Progenitor cell of endocrine pancreas (in vitro differentiated cells): ENCODE measurements at regions not wholly inside any gene's neighbourhood (a gene's known extent, or its start where the extent isn't known, plus 50 kb on each side); places are given as distances from the start of the nearest gene placed in this dataset.

Experiments used
- DNase-seq: peaks from one replicate; pipeline ENCODE4 v3.0.0; 2021; ENCODE audit warnings: low spot score; ENCODE audit not compliant: unreplicated experiment
- H3K27ac Mint-ChIP-seq: 2 replicates; pipeline ENCODE4 v1.8.0; 2021; ENCODE audit warnings: mild to moderate bottlenecking, moderate library complexity, mixed read lengths
- H3K27me3 Mint-ChIP-seq: 2 replicates; pipeline ENCODE4 v1.8.0; 2021; ENCODE audit warnings: mixed read lengths
- H3K36me3 Mint-ChIP-seq: 2 replicates; pipeline ENCODE4 v1.8.0; 2022; ENCODE audit warnings: mixed read lengths; ENCODE audit not compliant: insufficient read depth
- H3K4me1 Mint-ChIP-seq: 2 replicates; pipeline ENCODE4 v1.8.0; 2021; ENCODE audit warnings: low read depth, mixed read lengths
- H3K4me3 Mint-ChIP-seq: 2 replicates; pipeline ENCODE4 v1.8.0; 2021; ENCODE audit warnings: low read depth, mild to moderate bottlenecking, moderate library complexity, mixed read lengths
- H3K9me3 Mint-ChIP-seq: 2 replicates; pipeline ENCODE4 v1.8.0; 2021; ENCODE audit warnings: low read depth, mixed read lengths
- TF ChIP-seq, protein P1 (sequence below): fragments of 200-600 bp; sonication (generic); IDR thresholded peaks from one replicate; pipeline ENCODE4 v1.5.0; 2021; ENCODE audit warnings: antibody characterized with exemption, mild to moderate bottlenecking; ENCODE audit not compliant: unreplicated experiment

DNA sequence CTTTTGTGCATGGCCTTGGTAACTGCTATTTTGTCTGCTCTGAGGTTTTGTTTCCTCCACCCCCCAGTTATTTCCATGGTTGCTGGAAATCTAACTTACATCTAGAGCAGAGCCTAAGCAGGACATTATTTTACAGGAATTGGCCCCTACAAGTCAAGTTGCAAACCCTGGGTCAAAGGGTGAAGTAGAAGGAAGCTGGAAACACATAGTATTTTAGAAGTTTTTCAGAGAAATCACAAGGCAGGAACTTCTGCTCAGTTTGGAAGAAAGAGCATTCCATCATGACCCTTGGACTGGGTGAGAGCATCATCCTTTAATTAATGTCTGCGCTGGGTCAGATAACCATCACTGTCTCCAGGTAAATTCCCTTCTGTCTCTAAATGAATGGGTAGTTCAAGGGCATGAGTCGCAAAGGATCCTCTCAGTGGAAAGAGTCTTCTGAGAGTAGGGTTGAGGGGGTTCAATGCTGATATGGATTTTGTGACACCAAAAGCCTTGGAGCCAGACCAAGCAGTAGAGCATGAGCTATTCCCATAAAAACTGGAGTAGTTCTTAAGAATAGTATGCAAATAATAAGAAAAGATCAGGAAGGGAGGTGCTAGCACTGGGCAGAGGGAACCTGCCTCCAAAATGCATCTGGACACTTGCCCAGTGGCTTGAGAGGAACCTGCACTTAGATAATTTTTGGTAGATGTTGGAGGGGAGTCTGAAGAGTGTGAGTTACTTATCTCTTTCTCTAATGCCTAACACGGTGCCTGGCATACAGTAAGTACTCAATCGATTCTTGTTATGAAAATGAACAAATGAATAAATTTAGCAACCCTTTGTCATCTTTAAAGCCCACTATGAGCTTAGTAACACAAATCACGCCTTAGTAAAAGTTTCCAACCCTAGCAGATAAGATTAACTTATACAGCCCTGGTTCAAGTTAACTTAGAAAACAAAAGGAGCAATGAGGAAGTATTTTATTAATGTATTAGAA is 160.6 kb upstream of the ADO start:
- TF ChIP-seq, protein P1, sequence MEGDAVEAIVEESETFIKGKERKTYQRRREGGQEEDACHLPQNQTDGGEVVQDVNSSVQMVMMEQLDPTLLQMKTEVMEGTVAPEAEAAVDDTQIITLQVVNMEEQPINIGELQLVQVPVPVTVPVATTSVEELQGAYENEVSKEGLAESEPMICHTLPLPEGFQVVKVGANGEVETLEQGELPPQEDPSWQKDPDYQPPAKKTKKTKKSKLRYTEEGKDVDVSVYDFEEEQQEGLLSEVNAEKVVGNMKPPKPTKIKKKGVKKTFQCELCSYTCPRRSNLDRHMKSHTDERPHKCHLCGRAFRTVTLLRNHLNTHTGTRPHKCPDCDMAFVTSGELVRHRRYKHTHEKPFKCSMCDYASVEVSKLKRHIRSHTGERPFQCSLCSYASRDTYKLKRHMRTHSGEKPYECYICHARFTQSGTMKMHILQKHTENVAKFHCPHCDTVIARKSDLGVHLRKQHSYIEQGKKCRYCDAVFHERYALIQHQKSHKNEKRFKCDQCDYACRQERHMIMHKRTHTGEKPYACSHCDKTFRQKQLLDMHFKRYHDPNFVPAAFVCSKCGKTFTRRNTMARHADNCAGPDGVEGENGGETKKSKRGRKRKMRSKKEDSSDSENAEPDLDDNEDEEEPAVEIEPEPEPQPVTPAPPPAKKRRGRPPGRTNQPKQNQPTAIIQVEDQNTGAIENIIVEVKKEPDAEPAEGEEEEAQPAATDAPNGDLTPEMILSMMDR: no peak
- Mint-ChIP-seq H3K9me3 (no peaks in the 10 kb centered on the region), H3K36me3 (no peaks in the 10 kb centered on the region), H3K4me1 (no peaks in the 10 kb centered on the region), H3K27ac (no peak overlapping the region), H3K4me3 (no peak overlapping the region), H3K27me3 (no peaks in the 10 kb centered on the region)
- DNase-seq: no peak

DNA sequence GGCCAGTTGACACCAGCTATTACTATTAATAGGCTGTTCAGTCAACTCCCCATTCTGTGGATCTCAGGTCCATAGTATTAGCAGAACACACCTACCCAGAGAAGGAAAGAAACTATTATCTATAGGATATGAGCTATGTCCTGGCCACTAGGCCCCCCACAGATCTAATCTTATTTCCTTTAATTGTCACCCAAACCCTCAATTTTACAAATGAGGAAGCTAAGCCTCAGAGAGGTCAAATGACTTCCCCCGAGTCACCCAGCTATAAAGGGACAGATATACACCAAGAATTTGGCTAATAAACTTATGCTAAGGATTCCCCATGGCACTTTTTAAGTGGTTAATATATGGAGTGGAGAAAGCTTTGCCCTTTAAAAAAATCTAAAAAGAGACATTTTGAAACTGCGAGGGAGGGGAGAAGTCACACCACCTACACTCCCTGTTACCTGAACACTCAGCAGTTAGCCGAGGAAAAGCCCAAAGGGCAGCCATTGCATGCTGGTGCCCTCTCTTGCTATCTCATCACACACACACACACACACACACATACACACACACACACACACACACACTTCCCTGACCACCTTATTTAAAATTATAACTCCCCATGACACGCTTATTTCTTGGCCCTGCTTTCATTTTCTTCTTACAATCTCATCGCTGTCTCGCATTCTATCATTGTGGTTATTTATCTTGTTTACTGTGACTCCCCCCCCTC is 157.0 kb upstream of the ADO start:
- H3K36me3 Mint-ChIP-seq: no peaks in the 10 kb centered on the region
- TF ChIP-seq, protein P1: no peak
- H3K4me3 Mint-ChIP-seq: no peak overlapping the region
- H3K4me1 Mint-ChIP-seq: no peaks in the 10 kb centered on the region
- no peak for DNase-seq
- no peaks in the 10 kb centered on the region for H3K27me3 Mint-ChIP-seq
- no peak overlapping the region for H3K27ac Mint-ChIP-seq
- no peaks in the 10 kb centered on the region for H3K9me3 Mint-ChIP-seq

DNA sequence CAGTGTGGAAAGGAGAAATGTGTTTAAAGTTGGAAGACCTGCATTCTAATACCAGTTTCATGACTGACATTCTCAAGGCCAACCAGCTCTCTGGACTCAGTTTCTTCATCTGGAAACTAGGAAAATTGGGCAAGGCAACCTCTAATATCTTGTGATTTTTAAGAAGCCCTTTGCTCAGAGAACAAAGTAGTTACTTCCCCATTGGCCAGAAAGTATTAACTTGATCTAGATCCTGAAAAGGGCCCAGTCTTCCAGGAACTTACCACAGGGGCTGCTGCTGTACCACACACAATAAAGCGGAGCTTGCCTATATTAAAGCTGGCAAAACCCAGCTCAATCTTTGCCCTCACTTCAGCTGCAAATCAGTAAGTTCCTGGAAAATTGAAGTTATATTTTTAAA is 155.6 kb upstream of the ADO start:
- H3K4me1 Mint-ChIP-seq: no peaks in the 10 kb centered on the region
- H3K36me3 Mint-ChIP-seq: no peaks in the 10 kb centered on the region
- DNase-seq: no peak
- H3K9me3 Mint-ChIP-seq: no peaks in the 10 kb centered on the region
- no peak overlapping the region for H3K4me3 Mint-ChIP-seq
- TF ChIP-seq, protein P1: no peak
- H3K27ac Mint-ChIP-seq: no peak overlapping the region
- H3K27me3 Mint-ChIP-seq: no peaks in the 10 kb centered on the region

DNA sequence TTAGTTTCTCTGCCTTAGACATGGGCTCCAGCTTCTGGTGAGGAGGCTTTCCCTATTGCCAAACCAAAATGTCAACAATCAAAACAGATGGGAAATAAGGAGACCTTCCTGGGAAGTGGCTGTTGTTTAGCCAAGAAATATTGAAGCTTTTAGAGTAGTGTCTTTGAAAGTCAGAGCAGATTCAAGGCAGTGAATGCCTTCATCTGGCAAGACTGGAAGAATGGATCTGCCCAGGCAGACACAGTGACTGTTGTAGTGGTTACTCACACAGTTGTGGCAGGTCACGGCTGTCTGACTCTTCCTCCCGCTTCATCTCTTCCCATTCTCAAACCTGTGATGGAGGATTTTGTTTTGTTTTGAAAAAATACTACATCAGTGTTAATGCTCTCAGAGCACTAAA is 154.1 kb upstream of the ADO start:
- Mint-ChIP-seq H3K27ac (no peak overlapping the region), H3K4me1 (no peaks in the 10 kb centered on the region), H3K9me3 (no peaks in the 10 kb centered on the region), H3K4me3 (no peak overlapping the region), H3K27me3 (no peaks in the 10 kb centered on the region), H3K36me3 (no peaks in the 10 kb centered on the region)
- DNase-seq: no peak
- TF ChIP-seq, protein P1: no peak

DNA sequence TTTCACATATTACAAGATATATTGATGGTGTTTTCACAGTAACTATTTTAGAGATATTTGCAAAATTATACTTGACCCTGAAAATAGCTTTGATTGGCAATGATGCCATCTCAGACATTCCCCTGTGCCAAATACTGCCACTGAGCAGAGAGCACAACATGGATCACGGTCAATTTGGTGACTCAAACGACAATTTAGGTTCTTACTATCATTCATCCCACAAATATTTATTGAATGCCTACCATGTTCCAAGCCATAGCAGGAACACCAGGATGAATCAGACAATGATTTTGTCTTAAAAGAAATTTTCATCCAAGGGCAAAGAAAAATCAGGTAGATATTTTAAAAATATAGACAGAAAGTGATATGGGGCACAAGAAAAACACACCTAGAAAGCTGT is 153.2 kb upstream of the ADO start:
- no peaks in the 10 kb centered on the region for H3K4me1 Mint-ChIP-seq
- TF ChIP-seq, protein P1: no peak
- H3K9me3 Mint-ChIP-seq: no peaks in the 10 kb centered on the region
- no peaks in the 10 kb centered on the region for H3K27me3 Mint-ChIP-seq
- no peak overlapping the region for H3K27ac Mint-ChIP-seq
- no peak overlapping the region for H3K4me3 Mint-ChIP-seq
- DNase-seq: no peak
- H3K36me3 Mint-ChIP-seq: no peaks in the 10 kb centered on the region
